Astrocyte (in vitro differentiated cells and primary cell): ENCODE measurements at regions not wholly inside any gene's neighbourhood (a gene's known extent, or its start where the extent isn't known, plus 50 kb on each side); places are given as distances from the start of the nearest gene placed in this dataset.

Source experiments
- EZH2 ChIP-seq: IDR thresholded peaks from 2 replicates; pipeline ENCODE4 v1.6.1; 2012; ENCODE audit warnings: mild to moderate bottlenecking, low read length, inconsistent platforms; ENCODE audit not compliant: insufficient read depth
- TF ChIP-seq, protein P1 (sequence below): IDR thresholded peaks from 2 replicates; pipeline ENCODE4 v1.5.1; 2011; ENCODE audit warnings: low read depth, mild to moderate bottlenecking, inconsistent platforms, low read length, moderate library complexity; ENCODE audit not compliant: insufficient read depth

GRCh38 chr12:114265036-114265435 lies 140.9 kb downstream of the TBX5 start:
- TF ChIP-seq, protein P1, sequence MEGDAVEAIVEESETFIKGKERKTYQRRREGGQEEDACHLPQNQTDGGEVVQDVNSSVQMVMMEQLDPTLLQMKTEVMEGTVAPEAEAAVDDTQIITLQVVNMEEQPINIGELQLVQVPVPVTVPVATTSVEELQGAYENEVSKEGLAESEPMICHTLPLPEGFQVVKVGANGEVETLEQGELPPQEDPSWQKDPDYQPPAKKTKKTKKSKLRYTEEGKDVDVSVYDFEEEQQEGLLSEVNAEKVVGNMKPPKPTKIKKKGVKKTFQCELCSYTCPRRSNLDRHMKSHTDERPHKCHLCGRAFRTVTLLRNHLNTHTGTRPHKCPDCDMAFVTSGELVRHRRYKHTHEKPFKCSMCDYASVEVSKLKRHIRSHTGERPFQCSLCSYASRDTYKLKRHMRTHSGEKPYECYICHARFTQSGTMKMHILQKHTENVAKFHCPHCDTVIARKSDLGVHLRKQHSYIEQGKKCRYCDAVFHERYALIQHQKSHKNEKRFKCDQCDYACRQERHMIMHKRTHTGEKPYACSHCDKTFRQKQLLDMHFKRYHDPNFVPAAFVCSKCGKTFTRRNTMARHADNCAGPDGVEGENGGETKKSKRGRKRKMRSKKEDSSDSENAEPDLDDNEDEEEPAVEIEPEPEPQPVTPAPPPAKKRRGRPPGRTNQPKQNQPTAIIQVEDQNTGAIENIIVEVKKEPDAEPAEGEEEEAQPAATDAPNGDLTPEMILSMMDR, result no peak
- no peak for TF ChIP-seq EZH2
